HCEC 1CT (cell line): ENCODE measurements at regions not wholly inside any gene's neighbourhood (a gene's known extent, or its start where the extent isn't known, plus 50 kb on each side); places are given as distances from the start of the nearest gene placed in this dataset.
"Not testable (repeated sequence)": the region's sequence is repeated elsewhere in the genome, so short reads cannot be mapped to it uniquely, and the experiment has no call there.

Experiments
- DNase-seq: peaks from one replicate; pipeline ENCODE4 v3.0.0-alpha.2; 2017

DNA sequence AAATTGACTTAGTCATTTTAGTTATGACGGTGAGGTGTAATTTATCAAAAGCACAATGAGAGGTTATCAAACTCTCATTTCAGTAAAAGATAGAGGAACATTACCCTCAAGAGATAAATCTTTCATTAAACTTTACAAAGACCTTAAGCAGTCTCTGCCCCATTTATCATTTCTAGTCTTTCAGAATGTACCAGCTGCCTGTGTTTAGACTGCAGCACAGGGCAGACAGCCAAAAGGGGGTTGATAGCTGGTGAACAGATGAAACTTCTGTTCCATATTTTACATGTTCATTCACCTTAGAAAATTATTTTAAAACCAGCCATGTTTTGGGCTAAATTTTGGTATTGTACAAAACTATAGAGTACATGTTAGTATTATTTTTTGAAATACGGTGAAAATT, 514.6 kb upstream of the CNTN3 start:
- no peak for DNase-seq

DNA sequence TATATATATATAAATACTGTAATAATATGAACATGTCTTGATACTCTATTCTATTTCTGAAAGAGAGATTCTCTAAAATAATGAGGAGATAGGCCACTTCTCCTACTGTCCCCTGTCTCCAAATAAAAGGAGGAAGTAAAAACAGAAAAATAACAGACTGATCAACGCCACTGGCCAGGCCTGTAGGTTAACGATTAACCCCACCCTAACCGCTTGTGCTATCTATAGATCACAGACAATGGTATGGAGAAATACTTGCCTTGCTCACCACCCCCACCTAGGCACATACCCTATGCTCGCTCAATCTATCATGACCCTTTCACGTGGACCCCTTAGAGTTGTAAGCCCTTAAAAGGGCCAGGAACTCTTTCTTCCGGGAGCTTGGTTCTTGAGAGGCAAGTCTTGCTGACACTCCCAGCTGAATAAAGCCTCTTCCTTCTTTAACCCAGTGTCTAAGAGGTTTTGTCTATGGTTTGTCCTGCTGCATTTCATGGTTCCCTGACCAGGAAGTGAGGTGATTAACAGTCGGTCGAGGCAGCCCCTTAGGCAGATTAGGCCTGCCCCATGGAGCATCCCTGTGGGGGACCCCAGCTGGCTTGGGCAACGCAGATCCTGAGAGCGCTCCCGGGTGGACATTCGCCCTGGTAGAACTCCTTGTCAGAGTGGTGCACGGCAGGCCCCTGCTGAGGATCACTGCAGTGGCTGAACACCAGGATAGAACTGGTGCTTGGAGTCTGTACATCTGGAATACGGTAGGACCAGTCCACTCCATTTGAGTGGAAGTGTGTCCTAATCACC, 521.8 kb upstream of the CNTN3 start:
- DNase-seq = no peak

GRCh38 chr3:75138345-75138744, 523.9 kb upstream of the CNTN3 start:
- DNase-seq = no peak

DNA sequence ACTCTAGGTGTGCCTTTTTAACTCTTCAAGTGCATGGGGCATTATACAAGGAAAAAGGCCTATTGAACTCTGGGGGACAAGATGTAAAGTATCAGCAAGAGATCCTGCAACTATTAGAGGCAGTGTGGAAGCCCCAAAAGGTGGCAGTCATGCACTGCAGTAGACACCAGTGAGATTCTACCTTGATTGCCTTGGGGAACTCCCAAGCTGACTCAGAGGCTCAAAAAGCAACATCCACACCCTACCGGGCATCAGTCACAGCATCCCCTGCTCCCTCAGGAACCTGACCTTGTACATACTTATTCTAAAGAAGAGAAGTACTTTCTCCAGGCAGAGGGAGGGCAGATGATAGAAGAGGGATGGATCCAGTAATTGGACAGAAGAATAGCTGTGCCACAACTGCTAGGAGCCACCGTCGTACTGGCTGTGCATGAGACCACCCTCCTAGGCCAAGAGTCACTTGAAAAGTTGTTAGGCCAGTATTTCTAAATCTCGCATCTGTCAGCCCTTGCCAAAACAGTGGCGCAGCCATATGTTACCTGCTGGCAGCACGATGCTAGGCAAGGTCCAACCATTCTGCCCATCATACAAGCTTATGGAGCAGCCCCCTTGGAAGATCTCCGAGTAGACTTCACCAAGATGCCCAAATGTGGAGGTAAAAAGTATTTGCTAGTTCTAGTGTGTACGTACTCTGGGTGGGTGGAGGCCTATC, 523.1 kb upstream of the FRG2C start:
- no peak for DNase-seq

DNA sequence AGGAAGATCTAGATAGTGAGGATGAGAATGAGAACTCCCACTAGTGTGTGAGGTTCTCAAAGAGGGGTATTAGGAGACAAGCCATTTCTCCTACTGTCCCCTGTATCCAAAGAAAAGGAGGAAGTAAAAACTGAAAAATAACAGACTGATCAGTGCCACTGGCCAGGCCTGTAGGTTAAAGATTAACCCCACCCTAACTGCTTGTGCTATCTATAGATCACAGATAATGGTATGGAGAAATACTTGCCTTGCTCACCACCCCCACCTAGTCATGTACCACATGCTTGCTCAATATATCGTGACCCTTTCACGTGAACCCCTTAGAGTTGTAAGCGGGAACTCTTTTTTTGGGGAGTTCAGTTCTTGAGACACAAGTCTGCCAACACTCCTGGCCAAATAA, 519.7 kb upstream of the FRG2C start:
- DNase-seq = no peak

DNA sequence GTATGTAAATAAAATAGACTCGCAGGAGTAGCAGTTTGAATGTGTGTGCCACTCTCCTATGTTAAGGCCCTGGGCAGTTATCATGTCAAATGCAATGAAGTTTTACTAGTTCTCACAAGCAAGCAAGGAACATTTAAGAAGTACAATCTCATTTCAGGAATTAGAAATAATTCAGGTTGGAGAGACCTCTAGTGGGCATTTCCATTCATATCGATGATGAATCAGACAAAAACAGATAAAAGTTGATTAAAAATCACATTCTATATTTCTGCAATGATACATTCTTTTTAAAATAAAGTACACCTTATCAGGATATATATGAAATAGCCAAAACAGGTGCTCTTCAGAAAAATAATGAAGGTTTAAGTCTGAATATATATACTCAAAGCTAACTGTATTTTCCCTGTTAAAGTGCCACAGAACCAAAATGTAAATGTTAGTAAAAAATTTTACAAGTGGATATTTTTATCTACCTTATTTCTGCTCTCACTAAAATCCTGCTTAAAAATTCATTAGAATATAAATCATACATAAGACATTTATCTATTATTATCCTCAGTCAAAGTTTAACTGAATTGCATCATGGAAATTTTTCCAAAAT, 492.4 kb upstream of the FRG2C start:
- no peak for DNase-seq

DNA sequence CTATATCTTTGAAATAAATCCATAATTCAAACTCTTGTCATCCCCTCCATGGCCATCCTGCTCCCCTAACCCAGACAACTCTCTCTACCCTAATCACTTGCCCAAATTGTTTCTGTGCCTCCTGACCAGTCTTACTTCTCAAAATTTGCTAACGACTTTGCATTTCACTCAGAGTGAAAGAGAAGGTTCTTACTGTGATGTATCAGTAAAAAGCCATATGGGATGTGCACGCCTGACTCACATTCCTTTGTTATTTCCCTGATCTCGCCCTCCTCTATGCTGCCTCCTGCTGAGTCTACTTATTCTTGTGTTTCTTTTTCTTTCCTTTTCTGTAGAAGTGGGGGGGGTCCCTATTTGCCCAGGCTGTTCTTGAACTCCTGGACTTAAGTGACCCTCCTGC, 487.2 kb upstream of the FRG2C start:
- no peak for DNase-seq

- DNase-seq = no peak
These were observed 483.7 kb upstream of the FRG2C start for GRCh38 chr3:75180235-75180944.

GRCh38 chr3:75180945-75181298, 483.2 kb upstream of the FRG2C start:
- DNase-seq = no peak

GRCh38 chr3:75188962-75189361, 475.2 kb upstream of the FRG2C start:
- no peak for DNase-seq

- DNase-seq = peak; percentile 4
These were observed 471.9 kb upstream of the FRG2C start for GRCh38 chr3:75192146-75192616.

DNA sequence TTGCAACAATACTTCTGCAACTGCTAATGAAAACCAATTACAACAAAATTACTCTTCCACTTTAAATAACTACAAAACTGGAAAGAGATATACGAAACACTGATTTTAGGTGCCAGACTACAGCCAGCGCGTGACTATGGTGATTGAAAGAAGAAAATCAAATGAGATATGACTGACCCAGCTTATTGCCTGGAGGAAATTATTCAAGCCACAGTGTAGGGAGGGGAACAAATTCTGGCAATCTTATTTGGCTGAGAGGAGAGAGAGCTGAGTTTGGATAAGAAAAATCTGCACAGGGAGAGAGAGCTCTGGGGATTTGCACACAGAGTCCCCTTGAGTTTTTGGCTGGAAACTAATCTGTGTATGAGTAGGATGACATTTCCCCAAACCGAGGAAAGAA, 470.3 kb upstream of the FRG2C start:
- DNase-seq = no peak

DNA sequence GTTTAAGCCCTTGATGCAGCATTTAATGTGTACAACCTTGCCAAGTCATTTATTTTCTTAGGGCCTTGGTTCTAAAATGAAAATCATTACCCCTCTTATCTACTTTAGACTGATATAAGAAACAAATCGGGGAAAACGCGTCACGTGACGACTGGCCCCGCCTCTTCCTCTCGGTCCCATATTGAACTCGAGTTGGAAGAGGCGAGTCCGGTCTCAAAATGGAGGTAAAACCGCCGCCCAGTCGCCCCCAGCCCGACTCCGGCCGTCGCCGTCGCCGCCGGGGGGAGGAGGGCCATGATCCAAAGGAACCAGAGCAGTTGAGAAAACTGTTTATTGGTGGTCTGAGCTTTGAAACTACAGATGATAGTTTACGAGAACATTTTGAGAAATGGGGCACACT, 449.8 kb upstream of the FRG2C start:
- not testable (repeated sequence) for DNase-seq

- no peak for DNase-seq
These were observed 445.6 kb upstream of the FRG2C start for GRCh38 chr3:75218577-75218976.

DNA sequence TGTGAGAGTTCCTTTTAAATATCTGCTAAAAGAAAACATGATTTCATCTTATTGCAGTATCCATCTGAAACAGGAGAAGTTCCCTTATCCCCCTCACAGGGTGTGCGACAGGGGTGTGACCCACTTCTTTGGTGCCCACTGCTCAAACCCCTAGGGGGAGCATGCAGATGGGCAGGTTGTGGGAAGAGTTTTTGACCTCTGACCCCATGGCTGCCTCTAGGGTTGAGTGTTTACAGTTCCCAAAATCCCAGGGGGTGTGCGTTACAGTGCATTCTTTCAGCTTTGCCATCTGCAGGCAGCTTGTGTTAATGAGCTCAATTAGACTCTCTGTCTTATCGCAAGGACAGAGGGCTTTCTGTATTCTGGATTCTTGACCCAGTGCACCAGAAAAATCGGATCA, 443.2 kb upstream of the FRG2C start:
- DNase-seq = no peak

DNA sequence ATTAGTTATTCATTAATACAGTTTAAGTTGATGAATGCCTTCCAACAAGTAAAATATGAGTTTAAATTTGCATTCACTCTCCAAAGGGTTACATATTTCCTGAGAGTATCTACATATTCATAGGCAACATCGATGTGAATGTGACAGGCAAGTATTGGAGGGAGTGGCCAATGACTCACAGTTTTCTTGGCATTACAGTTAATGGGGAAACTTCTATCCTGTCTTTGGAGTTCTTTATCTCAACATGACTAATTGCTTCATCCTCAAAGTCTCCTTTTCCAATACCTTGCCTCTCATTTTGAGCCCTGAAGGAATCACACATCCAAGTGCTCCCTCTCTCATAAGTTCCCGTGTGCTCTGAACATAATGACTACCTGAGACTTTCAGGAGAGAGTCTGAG, 439.7 kb upstream of the FRG2C start:
- DNase-seq = no peak

GRCh38 chr3:75232216-75232615, 431.9 kb upstream of the FRG2C start:
- no peak for DNase-seq

GRCh38 chr3:75235631-75236030, 428.5 kb upstream of the FRG2C start:
- DNase-seq = no peak

DNA sequence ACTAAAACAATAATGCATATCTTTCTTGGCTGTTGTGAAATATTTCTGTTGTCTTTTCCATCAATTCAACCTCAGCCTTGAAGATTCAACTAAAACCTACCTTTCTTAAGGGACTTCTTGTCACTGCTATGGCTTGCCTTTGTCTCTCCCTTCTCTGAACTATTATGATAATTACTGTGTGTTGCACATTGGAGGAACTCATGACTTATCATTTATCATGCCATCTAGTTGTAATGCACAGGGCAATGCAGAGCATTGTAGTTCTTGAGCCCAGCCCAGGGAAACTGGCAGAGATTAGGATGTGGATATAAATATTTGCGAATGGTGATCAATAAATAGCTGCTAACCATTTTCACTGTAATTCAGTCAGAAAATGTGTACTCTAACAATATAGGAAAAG, 427.1 kb upstream of the FRG2C start:
- DNase-seq = no peak

DNA sequence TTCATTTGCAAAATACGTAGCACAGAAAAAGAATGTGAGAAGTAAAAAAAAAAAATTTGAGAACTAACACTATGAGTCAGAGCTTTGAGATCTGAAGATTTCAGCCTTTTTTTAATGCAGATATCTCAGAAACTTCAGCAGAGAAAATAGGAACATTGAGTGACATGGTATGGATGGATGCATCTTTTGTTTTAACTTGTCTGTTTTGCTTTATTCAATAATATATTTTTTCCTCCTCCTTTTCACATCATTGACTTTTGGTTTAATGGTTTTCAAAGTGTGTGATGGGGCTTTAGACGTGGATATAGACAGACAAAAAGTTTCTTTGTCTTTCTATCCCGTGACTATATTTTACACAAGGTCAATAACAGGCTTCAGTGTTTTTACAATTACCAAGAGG, 426.7 kb upstream of the FRG2C start:
- DNase-seq = no peak

- DNase-seq = not testable (repeated sequence)
These were observed 422.7 kb upstream of the FRG2C start for GRCh38 chr3:75241226-75241962.

- no peak for DNase-seq
These were observed 422.0 kb upstream of the FRG2C start for GRCh38 chr3:75242012-75242735.
